MCF 10A (cell line): ENCODE measurements at regions not wholly inside any gene's neighbourhood (a gene's known extent, or its start where the extent isn't known, plus 50 kb on each side); places are given as distances from the start of the nearest gene placed in this dataset.

Experiments
- BruUV-seq: library from RNA; stranded (reverse); fragments of 400-500 nt; replicated peaks from 2 replicates; lab custom pipeline; 2021; lab: Mats Ljungman, UMichigan
- CTCF ChIA-PET: fragments of 300-600 bp; sonication (Branson Sonifier 250); formaldehyde crosslinking; extraction: SDS; loops from one replicate; lab custom pipeline; 2021; ENCODE audit warnings: antibody characterized with exemption, inconsistent platforms; lab: Yijun Ruan, JAX
- POLR2A ChIA-PET: fragments of 300-600, 350-650 bp; sonication (Branson Sonifier 250); formaldehyde crosslinking; extraction: SDS; loops from one replicate; lab custom pipeline; 2020; ENCODE audit warnings: antibody characterized with exemption, inconsistent platforms; lab: Yijun Ruan, JAX
- DNase-seq: peaks from one replicate; pipeline ENCODE4 v3.0.0-alpha.2; 2018; ENCODE audit not compliant: unreplicated experiment
- H3K27ac Mint-ChIP-seq: one replicate; pipeline ENCODE4 v1.8.0; 2022; ENCODE audit warnings: mild to moderate bottlenecking, low read depth, mixed read lengths; ENCODE audit not compliant: unreplicated experiment
- H3K27me3 Mint-ChIP-seq: one replicate; pipeline ENCODE4 v1.8.0; 2022; ENCODE audit warnings: mixed read lengths; ENCODE audit not compliant: insufficient read depth, unreplicated experiment
- H3K36me3 Mint-ChIP-seq: one replicate; pipeline ENCODE4 v1.8.0; 2022; ENCODE audit warnings: mild to moderate bottlenecking, moderate library complexity, mixed read lengths; ENCODE audit not compliant: insufficient read depth, unreplicated experiment
- H3K4me1 Mint-ChIP-seq: one replicate; pipeline ENCODE4 v1.8.0; 2022; ENCODE audit warnings: mixed read lengths; ENCODE audit not compliant: insufficient read depth, unreplicated experiment
- H3K4me3 Mint-ChIP-seq: one replicate; pipeline ENCODE4 v1.8.0; 2022; ENCODE audit warnings: mild to moderate bottlenecking, moderate library complexity, mixed read lengths; ENCODE audit not compliant: unreplicated experiment
- H3K9me3 Mint-ChIP-seq: one replicate; pipeline ENCODE4 v1.8.0; 2022; ENCODE audit warnings: mixed read lengths; ENCODE audit not compliant: unreplicated experiment
- CTCF ChIP-seq: fragments of 200-600 bp; IDR thresholded peaks from one replicate; pipeline ENCODE4 v1.8.0; 2022; ENCODE audit warnings: antibody characterized with exemption, mild to moderate bottlenecking; ENCODE audit not compliant: unreplicated experiment
- intact Hi-C: fragments of 100-400 bp; cut with micrococcal nuclease; formaldehyde crosslinking; loops from 2 replicates; pipeline ENCODE4 v1.14.1; 2022

GRCh38 chr17:6323626-6324356 lies 111.1 kb downstream of the AIPL1 start:
- no TSS peak for BruUV-seq
- Mint-ChIP-seq H3K9me3 (no peaks in the 10 kb centered on the region), H3K4me1 (no peaks in the 10 kb centered on the region), H3K4me3 (no peak overlapping the region), H3K36me3 (no peaks in the 10 kb centered on the region), H3K27ac (no peak overlapping the region), H3K27me3 (peaks cover 100% of the 10 kb centered on the region)
- POLR2A ChIA-PET, result no interaction called here
- peak; percentile 23 for DNase-seq
- CTCF ChIA-PET, result no interaction called here
- intact Hi-C loops, result no loop called here
- no peak for TF ChIP-seq CTCF

GRCh38 chr17:6322316-6322715 lies 112.6 kb downstream of the AIPL1 start:
- Mint-ChIP-seq H3K27me3 (peaks cover 100% of the 10 kb centered on the region), H3K4me1 (no peaks in the 10 kb centered on the region), H3K27ac (no peak overlapping the region), H3K4me3 (no peak overlapping the region), H3K36me3 (no peaks in the 10 kb centered on the region), H3K9me3 (no peaks in the 10 kb centered on the region)
- intact Hi-C loops, result no loop called here
- no peak for DNase-seq
- TF ChIP-seq CTCF, result no peak
- no TSS peak for BruUV-seq
- ChIA-PET CTCF (interaction anchor here (1.0 kb wide), 1 partner anchor 91 kb away, joined by 3 read pairs; no protein-coding TSS in a partner anchor), POLR2A (interaction anchor here (1.4 kb wide), 1 partner anchor 15 kb away, joined by 3 read pairs; no protein-coding TSS in a partner anchor)

GRCh38 chr17:6314311-6314710 lies 120.6 kb downstream of the AIPL1 start:
- POLR2A ChIA-PET, result no interaction called here
- no peak overlapping the region for H3K4me3 Mint-ChIP-seq
- intact Hi-C loops, result no loop called here
- peaks cover 100% of the 10 kb centered on the region for H3K27me3 Mint-ChIP-seq
- TF ChIP-seq CTCF, result no peak
- DNase-seq, result no peak
- no peaks in the 10 kb centered on the region for H3K9me3 Mint-ChIP-seq
- H3K27ac Mint-ChIP-seq, result no peak overlapping the region
- CTCF ChIA-PET, result interaction anchor here (0.6 kb wide), 1 partner anchor 722 kb away, joined by 3 read pairs; no protein-coding TSS in a partner anchor
- H3K4me1 Mint-ChIP-seq, result peaks cover 6% of the 10 kb centered on the region
- H3K36me3 Mint-ChIP-seq, result no peaks in the 10 kb centered on the region
- no TSS peak for BruUV-seq

GRCh38 chr17:6313835-6314234 lies 121.1 kb downstream of the AIPL1 start:
- no TSS peak for BruUV-seq
- CTCF ChIA-PET, result no interaction called here

More at GRCh38 chr17:6313835-6314234, 121.1 kb downstream of the AIPL1 start:
- POLR2A ChIA-PET, result no interaction called here
- no peak for DNase-seq
- intact Hi-C loops, result no loop called here
- peaks cover 6% of the 10 kb centered on the region for H3K4me1 Mint-ChIP-seq
- no peaks in the 10 kb centered on the region for H3K36me3 Mint-ChIP-seq
- TF ChIP-seq CTCF, result no peak
- H3K4me3 Mint-ChIP-seq, result no peak overlapping the region
- no peak overlapping the region for H3K27ac Mint-ChIP-seq
- H3K9me3 Mint-ChIP-seq, result no peaks in the 10 kb centered on the region
- H3K27me3 Mint-ChIP-seq, result peaks cover 100% of the 10 kb centered on the region
